T-helper 17 cell (primary cell): ENCODE measurements at regions not wholly inside any gene's neighbourhood (a gene's known extent, or its start where the extent isn't known, plus 50 kb on each side); places are given as distances from the start of the nearest gene placed in this dataset.
"Not testable (repeated sequence)": the region's sequence is repeated elsewhere in the genome, so short reads cannot be mapped to it uniquely, and the experiment has no call there.

Experiments used
- ATAC-seq: fragments of 150-1000 bp; cut with Tn5 transposase; 2 replicates; pipeline ENCODE4 v1.10.0; 2021; ENCODE audit warnings: mild to moderate bottlenecking, moderate library complexity
- DNase-seq, 3 donors: peaks; one replicate each; pipeline versions ENCODE4 v3.0.0 to v3.0.0-alpha.2; 2020 to 2021
- H3K9me3 ChIP-seq: one replicate; pipeline ENCODE4 v1.7.0; 2013; ENCODE audit warnings: low read length, mild to moderate bottlenecking; ENCODE audit not compliant: control insufficient read depth, poor library complexity, severe bottlenecking
- H3K27ac Mint-ChIP-seq: one replicate; pipeline ENCODE4 v1.8.0; 2022; ENCODE audit warnings: mild to moderate bottlenecking, moderate library complexity, mixed read lengths
- H3K27me3 Mint-ChIP-seq: one replicate; pipeline ENCODE4 v1.8.0; 2022; ENCODE audit warnings: mixed read lengths
- H3K36me3 Mint-ChIP-seq: one replicate; pipeline ENCODE4 v1.8.0; 2022; ENCODE audit warnings: low read depth, mixed read lengths
- H3K4me1 Mint-ChIP-seq: one replicate; pipeline ENCODE4 v1.8.0; 2022; ENCODE audit warnings: mild to moderate bottlenecking, mixed read lengths
- H3K4me3 Mint-ChIP-seq: one replicate; pipeline ENCODE4 v1.8.0; 2022; ENCODE audit warnings: mild to moderate bottlenecking, moderate library complexity, mixed read lengths

DNA sequence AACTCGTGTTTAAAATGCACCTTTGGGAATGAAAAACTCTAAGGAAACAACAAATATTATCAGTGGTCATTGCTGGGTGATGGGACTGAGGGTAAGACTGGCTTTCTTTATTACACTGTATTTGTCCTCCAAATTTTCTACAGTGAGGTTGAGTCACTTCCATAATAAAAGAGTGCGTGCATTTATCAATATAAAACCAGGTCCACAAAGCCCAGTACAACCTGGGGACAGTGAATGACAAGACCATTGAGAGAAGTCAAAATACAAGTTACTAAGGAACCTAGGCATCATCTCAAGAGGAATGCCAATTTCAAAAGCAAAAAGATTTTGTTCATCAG is 76.4 kb downstream of the MAGED4 start:
- H3K27ac Mint-ChIP-seq, result peak overlapping the region; percentile 98
- no peaks in the 10 kb centered on the region for H3K9me3 ChIP-seq
- H3K4me3 Mint-ChIP-seq, result peak overlapping the region; percentile 90
- H3K27me3 Mint-ChIP-seq, result peaks cover 19% of the 10 kb centered on the region
- peaks cover 7% of the 10 kb centered on the region for H3K4me1 Mint-ChIP-seq
- H3K36me3 Mint-ChIP-seq, result no peaks in the 10 kb centered on the region
- ATAC-seq (no peak), DNase-seq (no peak)

- Mint-ChIP-seq H3K4me3 (peak overlapping the region; percentile 90), H3K27me3 (peaks cover 16% of the 10 kb centered on the region), H3K4me1 (peaks cover 7% of the 10 kb centered on the region), H3K27ac (peak overlapping the region; percentile 98), H3K36me3 (no peaks in the 10 kb centered on the region)
- peak; percentile 98 for ATAC-seq
- H3K9me3 ChIP-seq, result no peaks in the 10 kb centered on the region
- DNase-seq, result peak; percentile 72 to 75 (median 74)
These were observed 76.9 kb downstream of the MAGED4 start for GRCh38 chrX:52261463-52262194.

DNA sequence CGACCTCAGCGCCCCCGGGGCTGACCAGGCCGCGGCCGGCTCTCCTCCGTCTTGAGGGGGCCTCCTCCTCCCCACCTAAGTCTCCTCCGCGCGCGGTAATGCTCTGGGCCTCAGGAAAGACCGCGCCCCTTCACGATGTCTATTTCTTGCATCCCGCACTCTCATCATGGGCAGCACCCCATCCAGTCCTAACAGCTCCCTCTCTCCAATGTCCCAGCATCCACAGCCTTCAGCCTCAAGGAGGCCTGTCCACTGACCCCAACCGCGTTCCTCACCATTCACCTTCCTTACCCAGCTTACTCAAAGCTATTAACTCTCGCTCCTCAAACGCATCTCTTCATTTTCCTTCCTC is 77.5 kb downstream of the MAGED4 start:
- no peak for DNase-seq
- peak overlapping the region; percentile 98 for H3K27ac Mint-ChIP-seq
- ATAC-seq, result no peak
- H3K36me3 Mint-ChIP-seq, result no peaks in the 10 kb centered on the region
- H3K9me3 ChIP-seq, result no peaks in the 10 kb centered on the region
- peaks cover 7% of the 10 kb centered on the region for H3K4me1 Mint-ChIP-seq
- peak overlapping the region; percentile 90 for H3K4me3 Mint-ChIP-seq
- H3K27me3 Mint-ChIP-seq, result peaks cover 10% of the 10 kb centered on the region

DNA sequence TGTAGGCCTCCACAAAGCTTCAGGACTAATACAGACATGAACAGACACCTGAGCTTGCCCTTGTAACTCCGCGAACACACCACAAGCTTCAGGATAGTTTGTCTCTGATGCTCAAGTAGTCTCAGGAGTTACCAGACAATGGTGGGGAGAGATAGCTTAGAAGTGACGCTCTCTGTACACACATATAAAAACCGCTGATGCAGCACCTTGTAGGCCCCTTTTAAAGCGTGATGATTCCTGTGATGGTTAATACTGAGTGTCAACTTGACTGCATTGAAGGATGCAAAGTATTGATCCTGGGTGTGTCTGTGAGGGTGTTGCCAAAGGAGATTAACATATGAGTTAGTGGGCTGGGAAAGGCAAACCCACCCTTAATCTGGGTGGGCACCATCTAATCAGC is 78.7 kb downstream of the MAGED4 start:
- no peak overlapping the region for H3K4me3 Mint-ChIP-seq
- no peak overlapping the region for H3K27ac Mint-ChIP-seq
- no peaks in the 10 kb centered on the region for H3K36me3 Mint-ChIP-seq

GRCh38 chrX:52265713-52266112 is 81.0 kb downstream of the MAGED4 start:
- DNase-seq, result no peak
- ATAC-seq, result no peak
- H3K4me3 Mint-ChIP-seq, result no peak overlapping the region
- no peaks in the 10 kb centered on the region for H3K9me3 ChIP-seq
- no peaks in the 10 kb centered on the region for H3K36me3 Mint-ChIP-seq
- peaks cover 7% of the 10 kb centered on the region for H3K4me1 Mint-ChIP-seq
- no peaks in the 10 kb centered on the region for H3K27me3 Mint-ChIP-seq
- no peak overlapping the region for H3K27ac Mint-ChIP-seq

More for the DNA sequence above, 78.7 kb downstream of the MAGED4 start:
- no peak for DNase-seq
- H3K4me1 Mint-ChIP-seq, result peaks cover 7% of the 10 kb centered on the region
- no peak for ATAC-seq
- no peaks in the 10 kb centered on the region for H3K27me3 Mint-ChIP-seq
- no peaks in the 10 kb centered on the region for H3K9me3 ChIP-seq

DNA sequence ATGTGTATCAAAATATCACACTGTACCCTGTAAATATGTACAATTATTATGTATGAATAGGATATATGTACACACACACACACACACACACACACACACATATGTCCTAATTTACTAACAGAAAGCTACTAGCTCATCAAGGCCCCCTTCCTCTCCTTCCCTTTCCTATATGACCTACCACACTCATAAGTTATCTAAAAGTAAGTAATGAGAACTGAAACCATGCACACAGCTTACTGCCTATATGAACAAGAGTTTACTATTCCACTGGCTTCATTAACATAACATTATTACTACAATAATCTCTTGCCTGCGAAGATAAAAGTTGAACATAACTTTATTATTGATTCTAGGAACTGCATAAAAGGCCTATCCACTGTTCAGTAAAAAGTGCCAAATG is 83.8 kb downstream of the MAGED4 start:
- not testable (repeated sequence) for H3K27me3 Mint-ChIP-seq, DNase-seq, H3K4me1 Mint-ChIP-seq, H3K9me3 ChIP-seq, H3K36me3 Mint-ChIP-seq, H3K27ac Mint-ChIP-seq, H3K4me3 Mint-ChIP-seq, ATAC-seq

GRCh38 chrX:52270453-52271116 is 85.9 kb downstream of the MAGED4 start:
- Mint-ChIP-seq H3K27me3 (no peaks in the 10 kb centered on the region), H3K4me1 (no peaks in the 10 kb centered on the region), H3K36me3 (no peaks in the 10 kb centered on the region), H3K4me3 (no peak overlapping the region), H3K27ac (no peak overlapping the region)
- DNase-seq (no peak), ATAC-seq (no peak)
- H3K9me3 ChIP-seq, result no peaks in the 10 kb centered on the region

- DNase-seq, result no peak
- H3K4me1 Mint-ChIP-seq, result no peaks in the 10 kb centered on the region
These were observed 86.5 kb downstream of the MAGED4 start for GRCh38 chrX:52271206-52271605.

DNA sequence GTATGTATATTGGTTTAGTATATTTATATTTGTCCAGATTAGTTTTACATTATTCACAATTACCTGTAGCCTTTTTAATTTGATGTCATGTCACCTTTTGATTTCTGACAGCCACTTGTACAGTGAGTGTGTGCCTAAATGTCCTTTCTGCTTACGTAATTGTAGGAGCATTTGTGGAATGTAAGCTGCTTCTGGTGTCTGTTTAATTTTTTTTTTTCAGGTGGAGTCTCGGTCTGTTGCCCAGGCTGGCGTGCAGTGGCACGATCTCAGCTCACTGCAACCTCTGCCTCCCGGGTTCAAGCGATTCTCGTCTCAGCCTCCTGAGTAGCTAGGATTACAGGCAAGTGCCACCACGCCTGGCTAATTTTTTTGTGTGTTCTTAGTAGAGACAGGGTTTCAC is 91.2 kb upstream of the XAGE2 start:
- Mint-ChIP-seq H3K27ac (no peak overlapping the region), H3K4me3 (no peak overlapping the region), H3K4me1 (no peaks in the 10 kb centered on the region), H3K27me3 (peaks cover 5% of the 10 kb centered on the region), H3K36me3 (no peaks in the 10 kb centered on the region)
- no peaks in the 10 kb centered on the region for H3K9me3 ChIP-seq
- no peak for ATAC-seq
- no peak for DNase-seq

More at GRCh38 chrX:52271206-52271605, 86.5 kb downstream of the MAGED4 start:
- no peak overlapping the region for H3K4me3 Mint-ChIP-seq
- H3K27ac Mint-ChIP-seq, result no peak overlapping the region
- ATAC-seq, result no peak
- no peaks in the 10 kb centered on the region for H3K36me3 Mint-ChIP-seq
- peaks cover 3% of the 10 kb centered on the region for H3K27me3 Mint-ChIP-seq
- no peaks in the 10 kb centered on the region for H3K9me3 ChIP-seq

GRCh38 chrX:52280812-52281211 is 88.0 kb upstream of the XAGE2 start:
- no peaks in the 10 kb centered on the region for H3K9me3 ChIP-seq
- Mint-ChIP-seq H3K36me3 (no peaks in the 10 kb centered on the region), H3K4me1 (no peaks in the 10 kb centered on the region), H3K4me3 (no peak overlapping the region), H3K27me3 (peaks cover 15% of the 10 kb centered on the region), H3K27ac (no peak overlapping the region)
- DNase-seq (no peak), ATAC-seq (no peak)

DNA sequence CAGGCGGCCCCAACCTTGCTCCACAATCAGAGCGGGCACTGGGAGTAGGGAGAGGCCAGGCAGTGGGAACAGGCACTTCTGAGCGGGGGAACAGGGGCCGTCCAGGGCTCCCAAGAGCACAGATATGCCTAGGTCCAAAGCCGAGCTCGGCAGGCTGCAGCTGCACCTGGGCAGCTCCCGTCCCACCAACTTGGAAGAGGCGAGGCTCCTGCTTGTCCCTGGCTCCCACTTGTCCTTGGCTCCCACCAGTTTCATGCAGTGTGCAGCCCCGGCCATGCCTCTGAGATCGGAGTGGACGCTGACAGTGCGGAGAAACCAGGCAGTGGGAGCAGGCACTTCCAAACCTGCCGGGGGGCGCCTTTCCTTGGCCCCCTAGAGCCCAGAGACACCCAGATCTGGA is 84.0 kb upstream of the XAGE2 start:
- H3K4me3 Mint-ChIP-seq, result no peak overlapping the region
- H3K4me1 Mint-ChIP-seq, result no peaks in the 10 kb centered on the region
- ATAC-seq (no peak), DNase-seq (no peak)
- peaks cover 17% of the 10 kb centered on the region for H3K27me3 Mint-ChIP-seq
- no peak overlapping the region for H3K27ac Mint-ChIP-seq
- no peaks in the 10 kb centered on the region for H3K9me3 ChIP-seq
- H3K36me3 Mint-ChIP-seq, result no peaks in the 10 kb centered on the region

- not testable (repeated sequence) for DNase-seq, H3K27me3 Mint-ChIP-seq
These were observed 69.9 kb upstream of the XAGE2 start for GRCh38 chrX:52298968-52299367.

DNA sequence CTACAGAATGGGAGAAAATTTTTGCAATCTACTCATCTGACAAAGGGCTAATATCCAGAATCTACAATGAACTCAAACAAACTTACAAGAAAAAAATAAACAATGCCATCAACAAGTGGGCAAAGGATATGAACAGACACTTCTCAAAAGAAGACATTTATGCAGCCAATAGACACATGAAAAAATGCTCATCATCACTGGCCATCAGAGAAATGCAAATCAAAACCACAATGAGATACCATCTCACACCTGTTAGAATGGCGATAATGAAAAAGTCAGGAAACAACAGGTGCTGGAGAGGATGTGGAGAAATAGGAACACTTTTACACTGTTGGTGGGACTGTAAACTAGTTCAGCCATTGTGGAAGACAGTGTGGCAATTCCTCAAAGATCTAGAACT is 60.3 kb upstream of the XAGE2 start:
- not testable (repeated sequence) for DNase-seq, H3K36me3 Mint-ChIP-seq, H3K27ac Mint-ChIP-seq, H3K4me1 Mint-ChIP-seq, H3K4me3 Mint-ChIP-seq, H3K27me3 Mint-ChIP-seq, H3K9me3 ChIP-seq, ATAC-seq

More at GRCh38 chrX:52298968-52299367, 69.9 kb upstream of the XAGE2 start:
- H3K27ac Mint-ChIP-seq, H3K4me1 Mint-ChIP-seq, H3K4me3 Mint-ChIP-seq, ATAC-seq, H3K9me3 ChIP-seq, H3K36me3 Mint-ChIP-seq: not testable (repeated sequence)
